ENCODE measurements at regions not wholly inside any gene's neighbourhood (a gene's known extent, or its start where the extent isn't known, plus 50 kb on each side); places are given as distances from the start of the nearest gene placed in this dataset.

GRCh38 chr18:61973273-61974115, 80.7 kb upstream of the RNF152 start:
- H3K36me3 ChIP-seq (ENCODE audit: control insufficient read depth, insufficient read depth, low read length), result no peaks in the 10 kb centered on the region
- H3K27me3 ChIP-seq (ENCODE audit: control insufficient read depth, insufficient read depth, low read length), result no peaks in the 10 kb centered on the region
- no peaks in the 10 kb centered on the region for H3K4me1 ChIP-seq (ENCODE audit: control insufficient read depth, insufficient read depth, low read length)
- no peak for TF ChIP-seq POLR2AphosphoS5 (IDR thresholded peaks at IDR 0.05; ENCODE audit: low read depth, low read length)
- intact Hi-C loops (cut with micrococcal nuclease; ENCODE audit: unreplicated experiment), result no loop called here
- ChIA-PET CTCF (no interaction called here), POLR2A (no interaction called here)
- no peaks in the 10 kb centered on the region for H3K9me3 ChIP-seq (ENCODE audit: control insufficient read depth, insufficient read depth, low read depth, low read length)
- no peak overlapping the region for H3K4me3 ChIP-seq (ENCODE audit: low read depth in 2 of 2, low read length in 2 of 2)
- in situ Hi-C loops (cut with HindIII; ENCODE audit: low pct_unique_long_range_greater_than_20kb, low sequenced_read_pairs), result no loop called here
- no peak for ATAC-seq
- DNase-seq (ENCODE audit: low read depth, low spot score), result no peak
- no TSS peak for BruUV-seq (replicated peaks)
- H3K27ac ChIP-seq (ENCODE audit: low read length), result no peak overlapping the region

- intact Hi-C loops (cut with micrococcal nuclease; ENCODE audit: unreplicated experiment) (no loop called here), in situ Hi-C loops (cut with HindIII; ENCODE audit: low pct_unique_long_range_greater_than_20kb, low sequenced_read_pairs) (no loop called here)
- DNase-seq (ENCODE audit: low read depth, low spot score) (no peak), ATAC-seq (no peak)
- ChIA-PET POLR2A (no interaction called here), CTCF (no interaction called here)
- H3K36me3 ChIP-seq (ENCODE audit: control insufficient read depth, insufficient read depth, low read length), result no peaks in the 10 kb centered on the region
- BruUV-seq (replicated peaks), result no TSS peak
- no peak overlapping the region for H3K27ac ChIP-seq (ENCODE audit: low read length)
- no peaks in the 10 kb centered on the region for H3K4me1 ChIP-seq (ENCODE audit: control insufficient read depth, insufficient read depth, low read length)
- no peak overlapping the region for H3K4me3 ChIP-seq (ENCODE audit: low read depth in 2 of 2, low read length in 2 of 2)
- H3K27me3 ChIP-seq (ENCODE audit: control insufficient read depth, insufficient read depth, low read length), result no peaks in the 10 kb centered on the region
- TF ChIP-seq REST (IDR thresholded peaks at IDR 0.05; ENCODE audit: insufficient read depth in 1 of 2, low read depth in 2 of 2, low read length in 1 of 2), result no peak
- TF ChIP-seq TCF7L2 (IDR thresholded peaks at IDR 0.05; ENCODE audit: low read depth, low read length), result no peak
- TF ChIP-seq CTCF (IDR thresholded peaks at IDR 0.05), result no peak
- TF ChIP-seq SIN3A (IDR thresholded peaks at IDR 0.05; ENCODE audit: borderline replicate concordance, insufficient read depth, low read depth, low read length), result no peak
- no peak for TF ChIP-seq POLR2AphosphoS5 (IDR thresholded peaks at IDR 0.05; ENCODE audit: low read depth, low read length)
- no peaks in the 10 kb centered on the region for H3K9me3 ChIP-seq (ENCODE audit: control insufficient read depth, insufficient read depth, low read depth, low read length)
Measured at GRCh38 chr18:61972389-61973264, 79.8 kb upstream of the RNF152 start.
